ENCODE measurements at regions not wholly inside any gene's neighbourhood (a gene's known extent, or its start where the extent isn't known, plus 50 kb on each side); places are given as distances from the start of the nearest gene placed in this dataset.
A peak's percentile ranks its signal among the peaks of the same experiment; 100 is the strongest.

- no peaks in the 10 kb centered on the region for H3K9me2 ChIP-seq (replicated peaks; ENCODE audit: low read length)
- H4K20me1 ChIP-seq (ENCODE audit: low read length): no peaks in the 10 kb centered on the region
- no peak overlapping the region for H3K4me3 ChIP-seq (ENCODE audit: low read length)
- POLR2A ChIA-PET (ENCODE audit: unreplicated experiment): no interaction called here
- H3K36me3 ChIP-seq (ENCODE audit: low read depth, low read length): no peaks in the 10 kb centered on the region
- TF ChIP-seq CTCF (conservative IDR thresholded peaks at IDR 0.05; ENCODE audit: low read depth, low read length) (no peak), EZH2phosphoT487 (IDR thresholded peaks at IDR 0.05; ENCODE audit: borderline replicate concordance, low read length) (no peak), EZH2 (IDR thresholded peaks at IDR 0.05; ENCODE audit: low read length, unreplicated experiment) (no peak)
- no peaks in the 10 kb centered on the region for H3F3A ChIP-seq (ENCODE audit: low read length, unreplicated experiment)
- H3K9ac ChIP-seq (ENCODE audit: low read length): no peak overlapping the region
- H3K27ac ChIP-seq (ENCODE audit: low read length): no peak overlapping the region
- DNase-seq: no peak
- no TSS peak for BruUV-seq (replicated peaks)
- intact Hi-C loops (cut with micrococcal nuclease): loop anchor here (5.0 kb wide), 2 partner anchors 71 to 139 kb away; no protein-coding TSS in a partner anchor
- H3K27me3 ChIP-seq (ENCODE audit: low read length): no peaks in the 10 kb centered on the region
- H3K4me2 ChIP-seq (ENCODE audit: low read length): no peak overlapping the region
- no peaks in the 10 kb centered on the region for H3K9me3 ChIP-seq (ENCODE audit: low read length)
- CTCF ChIA-PET: no interaction called here
- H3K79me2 ChIP-seq (ENCODE audit: low read length): no peaks in the 10 kb centered on the region
- H3K4me1 ChIP-seq (ENCODE audit: insufficient read depth, low read length): peaks cover 65% of the 10 kb centered on the region
- ATAC-seq: no peak
- H2AFZ ChIP-seq (ENCODE audit: low read length): no peak overlapping the region
Observed at GRCh38 chr2:120938045-120938771, 202.5 kb downstream of the GLI2 start.

GRCh38 chr2:120939595-120940318 lies 204.1 kb downstream of the GLI2 start:
- ATAC-seq (no peak), DNase-seq (peak; percentile 34)
- H3K36me3 ChIP-seq (ENCODE audit: low read depth, low read length): no peaks in the 10 kb centered on the region
- no TSS peak for BruUV-seq (replicated peaks)
- H3K4me3 ChIP-seq (ENCODE audit: low read length): no peak overlapping the region
- 0 out of 2 replicates have a peak overlapping the region, but pooled peaks have one; percentile 12 for H3K4me2 ChIP-seq (ENCODE audit: low read length)
- no peaks in the 10 kb centered on the region for H3K9me3 ChIP-seq (ENCODE audit: low read length)
- no peaks in the 10 kb centered on the region for H3K79me2 ChIP-seq (ENCODE audit: low read length)
- H3K9ac ChIP-seq (ENCODE audit: low read length): no peak overlapping the region
- POLR2A ChIA-PET (ENCODE audit: unreplicated experiment): no interaction called here
- H3K4me1 ChIP-seq (ENCODE audit: insufficient read depth, low read length): peaks cover 50% of the 10 kb centered on the region
- H3K9me2 ChIP-seq (replicated peaks; ENCODE audit: low read length): no peaks in the 10 kb centered on the region
- H3F3A ChIP-seq (ENCODE audit: low read length, unreplicated experiment): no peaks in the 10 kb centered on the region
- intact Hi-C loops (cut with micrococcal nuclease): loop anchor here (5.0 kb wide), 2 partner anchors 72 to 138 kb away; no protein-coding TSS in a partner anchor
- no peak overlapping the region for H2AFZ ChIP-seq (ENCODE audit: low read length)
- CTCF ChIA-PET: no interaction called here
- no peaks in the 10 kb centered on the region for H3K27me3 ChIP-seq (ENCODE audit: low read length)
- peak overlapping the region; percentile 30; the same call in 1 of the 2 replicates for H3K27ac ChIP-seq (ENCODE audit: low read length)
- no peak for TF ChIP-seq EZH2 (IDR thresholded peaks at IDR 0.05; ENCODE audit: low read length, unreplicated experiment)
- TF ChIP-seq CTCF (conservative IDR thresholded peaks at IDR 0.05; ENCODE audit: low read depth, low read length): no peak
- no peak for TF ChIP-seq EZH2phosphoT487 (IDR thresholded peaks at IDR 0.05; ENCODE audit: borderline replicate concordance, low read length)
- no peaks in the 10 kb centered on the region for H4K20me1 ChIP-seq (ENCODE audit: low read length)

- Histone ChIP-seq H3K27ac (ENCODE audit: low read length) (no peak overlapping the region), H3K27me3 (ENCODE audit: low read length) (no peaks in the 10 kb centered on the region), H3K9me2 (replicated peaks; ENCODE audit: low read length) (no peaks in the 10 kb centered on the region), H3K36me3 (ENCODE audit: low read depth, low read length) (no peaks in the 10 kb centered on the region), H3K4me2 (ENCODE audit: low read length) (no peak overlapping the region), H3K4me1 (ENCODE audit: insufficient read depth, low read length) (peaks cover 46% of the 10 kb centered on the region), H3K9ac (ENCODE audit: low read length) (no peak overlapping the region), H3K79me2 (ENCODE audit: low read length) (no peaks in the 10 kb centered on the region), H3K9me3 (ENCODE audit: low read length) (no peaks in the 10 kb centered on the region), H2AFZ (ENCODE audit: low read length) (no peak overlapping the region), H4K20me1 (ENCODE audit: low read length) (no peaks in the 10 kb centered on the region), H3K4me3 (ENCODE audit: low read length) (no peak overlapping the region), H3F3A (ENCODE audit: low read length, unreplicated experiment) (no peaks in the 10 kb centered on the region)
- POLR2A ChIA-PET (ENCODE audit: unreplicated experiment): no interaction called here
- TF ChIP-seq CTCF (conservative IDR thresholded peaks at IDR 0.05; ENCODE audit: low read depth, low read length) (no peak), EZH2 (IDR thresholded peaks at IDR 0.05; ENCODE audit: low read length, unreplicated experiment) (no peak), EZH2phosphoT487 (IDR thresholded peaks at IDR 0.05; ENCODE audit: borderline replicate concordance, low read length) (no peak)
- intact Hi-C loops (cut with micrococcal nuclease): no loop called here
- BruUV-seq (replicated peaks): no TSS peak
- DNase-seq (no peak), ATAC-seq (no peak)
- CTCF ChIA-PET: no interaction called here
Observed at GRCh38 chr2:120940319-120940696, 204.6 kb downstream of the GLI2 start.

All from PC-3 (cell line).